Left ventricle myocardium superior (tissue), 1 donor: ENCODE measurements at regions not wholly inside any gene's neighbourhood (a gene's known extent, or its start where the extent isn't known, plus 50 kb on each side); places are given as distances from the start of the nearest gene placed in this dataset.

Source experiments
- ATAC-seq: fragments of 200-7000 bp; cut with Tn5 transposase; one replicate; pipeline ENCODE4 v1.9.1; 2020; ENCODE audit warnings: mild to moderate bottlenecking, moderate library complexity
- DNase-seq: peaks from one replicate; pipeline ENCODE4 v3.0.0-alpha.2; 2020
- intact Hi-C: fragments of 100-400 bp; cut with micrococcal nuclease; formaldehyde crosslinking; loops from one replicate; pipeline ENCODE4 v1.11.0; 2022
- donor health status: DM: no; HTN: yes; CAD: no; lungs with severe emphysema.

GRCh38 chr5:31052937-31053658 lies 140.4 kb upstream of the CDH6 start:
- no peak for ATAC-seq
- intact Hi-C loops = no loop called here
- no peak for DNase-seq

GRCh38 chr5:31051316-31051715 lies 142.2 kb upstream of the CDH6 start:
- intact Hi-C loops = no loop called here
- DNase-seq = no peak
- no peak for ATAC-seq

- ATAC-seq (no peak), DNase-seq (no peak)
- intact Hi-C loops = no loop called here
Measured at GRCh38 chr5:31049936-31050704, 143.4 kb upstream of the CDH6 start.

- ATAC-seq (no peak), DNase-seq (no peak)
- intact Hi-C loops = no loop called here
Measured at GRCh38 chr5:31049461-31049860, 144.0 kb upstream of the CDH6 start.

- no peak for ATAC-seq
- DNase-seq = no peak
- intact Hi-C loops = no loop called here
Measured at GRCh38 chr5:31048282-31049270, 144.9 kb upstream of the CDH6 start.

- ATAC-seq (no peak), DNase-seq (no peak)
- intact Hi-C loops = no loop called here
Measured at GRCh38 chr5:31047621-31048020, 145.9 kb upstream of the CDH6 start.

- DNase-seq (no peak), ATAC-seq (no peak)
- intact Hi-C loops = no loop called here
Measured at GRCh38 chr5:31047007-31047406, 146.5 kb upstream of the CDH6 start.

- ATAC-seq (no peak), DNase-seq (no peak)
- intact Hi-C loops = no loop called here
Measured at GRCh38 chr5:31036411-31036810, 157.1 kb upstream of the CDH6 start.

GRCh38 chr5:31033295-31033694 lies 160.2 kb upstream of the CDH6 start:
- DNase-seq = no peak
- ATAC-seq = no peak
- intact Hi-C loops = no loop called here

- ATAC-seq = no peak
- DNase-seq = no peak
- intact Hi-C loops = no loop called here
Measured at GRCh38 chr5:31029925-31030324, 163.6 kb upstream of the CDH6 start.

- ATAC-seq (no peak), DNase-seq (no peak)
- intact Hi-C loops = no loop called here
Measured at GRCh38 chr5:31027721-31028120, 165.8 kb upstream of the CDH6 start.

GRCh38 chr5:31023105-31023504 lies 170.4 kb upstream of the CDH6 start:
- intact Hi-C loops = no loop called here
- no peak for ATAC-seq
- DNase-seq = no peak

GRCh38 chr5:31021181-31021624 lies 172.3 kb upstream of the CDH6 start:
- no peak for ATAC-seq
- intact Hi-C loops = no loop called here
- no peak for DNase-seq

GRCh38 chr5:31008231-31008630 lies 185.3 kb upstream of the CDH6 start:
- no peak for DNase-seq
- intact Hi-C loops = no loop called here
- ATAC-seq = no peak

GRCh38 chr5:31007672-31008071 lies 185.8 kb upstream of the CDH6 start:
- ATAC-seq (no peak), DNase-seq (no peak)
- intact Hi-C loops = no loop called here

GRCh38 chr5:31000287-31000686 lies 193.2 kb upstream of the CDH6 start:
- no peak for DNase-seq
- ATAC-seq = no peak
- intact Hi-C loops = no loop called here

- ATAC-seq (no peak), DNase-seq (no peak)
- intact Hi-C loops = no loop called here
Measured at GRCh38 chr5:30997681-30998080, 195.8 kb upstream of the CDH6 start.

GRCh38 chr5:30994902-30995301 lies 198.6 kb upstream of the CDH6 start:
- DNase-seq (no peak), ATAC-seq (no peak)
- intact Hi-C loops = no loop called here

GRCh38 chr5:30994176-30994575 lies 199.3 kb upstream of the CDH6 start:
- intact Hi-C loops = no loop called here
- ATAC-seq (no peak), DNase-seq (no peak)

GRCh38 chr5:30991462-30991861 lies 202.0 kb upstream of the CDH6 start:
- intact Hi-C loops = no loop called here
- ATAC-seq (no peak), DNase-seq (no peak)
